DMS79 treated with DMSO at 0.1 percent for 48 hours (cell line): ENCODE measurements at regions not wholly inside any gene's neighbourhood (a gene's known extent, or its start where the extent isn't known, plus 50 kb on each side); places are given as distances from the start of the nearest gene placed in this dataset.

Experiments
- DNase-seq: peaks from one replicate; lab custom pipeline; 2025; lab: John Stamatoyannopoulos, UW

DNA sequence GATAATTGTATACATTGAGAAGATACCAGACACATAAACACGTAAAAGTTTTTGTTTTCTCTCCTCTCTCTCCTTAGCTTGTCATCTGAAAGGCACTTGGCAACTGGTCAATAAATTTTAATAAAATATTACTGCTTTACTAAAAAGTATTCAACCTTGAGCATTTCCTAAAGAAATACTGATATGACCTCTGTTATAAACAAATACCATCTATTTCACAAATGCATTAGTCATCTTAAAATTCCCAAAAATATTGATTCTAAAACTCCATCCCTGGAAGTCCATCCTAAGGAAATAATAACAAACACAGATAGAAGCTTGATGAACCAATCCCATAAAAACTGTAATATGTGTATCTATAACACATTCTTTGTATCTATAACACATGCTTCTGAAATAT is 483.2 kb downstream of the TLR4 start:
- DNase-seq: no peak

GRCh38 chr9:118189615-118190014 is 485.4 kb downstream of the TLR4 start:
- DNase-seq: no peak

- no peak for DNase-seq
These were observed 488.6 kb downstream of the TLR4 start for GRCh38 chr9:118192807-118193206.

GRCh38 chr9:118209343-118209742 is 505.1 kb downstream of the TLR4 start:
- DNase-seq: no peak

DNA sequence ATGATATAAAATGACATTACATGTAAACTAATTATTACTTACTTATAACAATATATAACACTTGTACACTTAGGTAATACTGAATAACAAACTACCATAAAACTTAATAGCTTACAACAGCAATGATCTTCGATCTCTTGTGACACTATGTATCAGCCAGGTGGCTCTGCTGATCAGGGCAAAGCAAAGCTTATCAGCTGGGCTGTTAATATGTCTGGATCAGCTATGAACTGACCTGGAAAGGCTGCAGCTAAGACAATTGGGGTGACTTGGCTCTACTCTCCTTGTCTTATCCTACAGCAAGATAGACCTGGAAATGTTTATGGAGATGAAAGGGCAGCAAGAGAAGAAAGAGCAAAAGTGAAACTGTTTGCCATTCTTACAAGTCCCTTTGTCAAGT is 511.3 kb downstream of the TLR4 start:
- DNase-seq: no peak

DNA sequence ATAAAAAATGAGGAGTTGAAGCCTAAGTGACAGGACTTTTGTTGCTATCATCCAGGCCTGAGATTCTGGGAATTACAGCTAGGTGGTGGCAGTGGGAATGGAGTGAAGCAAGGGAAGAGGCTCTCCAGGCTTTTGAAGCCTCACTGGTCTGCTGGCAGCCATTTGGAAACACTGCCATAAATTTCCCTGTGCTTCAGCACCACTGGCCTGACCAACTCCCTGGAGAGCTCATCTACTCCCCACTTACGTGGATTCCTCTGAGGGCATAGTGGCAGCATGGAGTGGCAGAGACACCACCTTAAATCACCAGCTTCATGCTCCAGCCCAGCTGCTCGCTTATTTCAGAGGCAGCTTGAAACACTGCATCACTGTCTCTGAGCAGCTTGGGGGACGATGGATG is 518.2 kb downstream of the TLR4 start:
- DNase-seq: no peak

- DNase-seq: no peak
These were observed 518.9 kb downstream of the TLR4 start for GRCh38 chr9:118223111-118223510.

- no peak for DNase-seq
These were observed 526.1 kb downstream of the TLR4 start for GRCh38 chr9:118230329-118230728.

DNA sequence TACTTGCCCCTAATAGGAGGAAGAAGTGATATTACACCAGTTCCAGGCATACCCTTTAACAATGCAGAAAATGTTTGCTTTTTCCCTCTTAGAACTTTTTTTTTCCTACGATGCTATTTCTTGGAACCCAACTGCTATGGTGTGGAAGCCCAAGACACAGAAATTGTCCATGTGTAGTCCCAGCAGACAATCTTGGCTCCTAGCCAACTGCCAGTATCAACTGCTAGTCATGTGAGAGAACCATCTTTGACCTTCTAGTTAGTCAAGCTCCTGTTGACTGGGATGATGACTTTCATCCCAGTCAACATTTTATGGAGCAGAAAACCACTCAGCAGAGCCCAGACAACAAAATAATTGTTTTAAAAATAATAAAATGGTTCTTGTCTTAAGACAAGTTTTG is 532.4 kb downstream of the TLR4 start:
- no peak for DNase-seq

DNA sequence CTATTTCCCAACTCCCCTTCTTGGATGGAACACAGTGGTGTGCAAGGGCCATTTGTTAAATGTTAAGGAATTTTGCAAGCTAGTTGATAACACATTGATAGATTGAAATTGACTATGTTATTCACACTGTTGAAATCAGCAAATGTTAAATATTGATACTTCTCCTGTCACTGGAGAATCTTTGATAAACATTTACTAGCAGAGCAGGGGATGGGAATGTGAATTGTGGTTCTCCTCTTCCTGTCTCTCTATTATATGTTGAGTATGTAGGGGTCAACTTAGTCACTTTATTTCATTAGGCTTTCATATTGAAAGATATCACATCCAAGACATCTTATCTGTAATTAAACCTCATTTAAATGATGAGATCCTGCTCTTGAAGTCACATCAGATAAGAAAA is 533.9 kb downstream of the TLR4 start:
- DNase-seq: no peak

DNA sequence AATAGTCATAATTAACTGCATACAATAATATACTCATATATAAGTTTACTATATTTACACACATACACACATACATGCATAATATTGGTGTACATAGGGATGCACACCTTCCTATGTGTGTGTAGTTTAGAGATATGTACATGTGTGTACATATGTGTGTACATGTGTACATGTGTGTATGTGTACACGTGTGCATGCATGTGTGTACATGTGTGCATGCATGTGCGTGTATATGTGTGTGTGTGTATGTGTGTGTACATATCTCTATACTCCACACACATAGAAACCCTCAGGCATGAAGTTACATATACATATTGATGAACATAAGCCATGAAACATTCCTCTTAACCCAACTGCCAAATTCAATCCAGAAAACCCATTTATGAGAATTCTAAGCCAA is 547.8 kb downstream of the TLR4 start:
- DNase-seq: no peak

DNA sequence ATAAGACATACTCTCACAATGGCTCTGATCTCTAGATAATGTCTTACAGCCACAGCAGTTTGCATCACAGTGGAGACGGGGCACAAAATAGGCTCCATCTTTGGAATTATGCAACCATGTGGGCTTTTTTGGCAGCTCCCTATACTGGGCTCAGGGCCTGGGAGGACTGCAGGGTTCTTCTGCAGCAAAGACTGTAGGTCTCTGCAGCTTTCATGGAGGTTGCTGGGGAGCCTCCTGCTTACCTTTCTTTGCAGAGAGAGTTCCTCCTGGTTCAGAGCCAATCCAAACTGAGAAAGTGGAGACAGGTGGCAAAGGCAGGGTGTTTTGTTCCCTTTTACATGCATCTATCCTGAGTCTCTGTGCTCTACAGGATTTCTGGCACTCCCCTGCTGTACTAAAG is 558.0 kb downstream of the TLR4 start:
- no peak for DNase-seq

GRCh38 chr9:118263949-118264348 is 559.7 kb downstream of the TLR4 start:
- DNase-seq: no peak

DNA sequence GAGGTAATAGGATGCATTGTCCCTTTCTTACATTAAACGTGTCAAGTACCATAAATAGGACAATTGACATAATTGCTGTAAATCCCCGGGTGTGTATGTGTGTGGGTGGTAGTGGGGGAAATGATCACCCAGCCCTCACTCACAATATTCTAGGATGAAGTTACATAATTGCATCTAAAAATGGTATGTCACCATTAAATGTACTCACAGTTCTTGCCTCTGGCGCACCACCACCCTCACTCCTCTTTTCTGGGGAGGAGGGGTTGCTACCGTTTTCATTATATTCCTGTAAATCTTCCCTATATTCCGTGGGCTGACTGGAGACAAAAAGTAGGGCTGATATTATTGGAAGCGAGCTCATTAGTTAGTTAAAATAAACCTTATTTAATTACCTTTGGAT is 563.8 kb downstream of the TLR4 start:
- no peak for DNase-seq

- no peak for DNase-seq
These were observed 565.4 kb downstream of the TLR4 start for GRCh38 chr9:118269623-118270022.

GRCh38 chr9:118271331-118271730 is 567.1 kb downstream of the TLR4 start:
- no peak for DNase-seq

GRCh38 chr9:118271936-118272335 is 567.7 kb downstream of the TLR4 start:
- DNase-seq: no peak

GRCh38 chr9:118273048-118273447 is 568.8 kb downstream of the TLR4 start:
- no peak for DNase-seq

GRCh38 chr9:118276784-118277183 is 572.6 kb downstream of the TLR4 start:
- no peak for DNase-seq

DNA sequence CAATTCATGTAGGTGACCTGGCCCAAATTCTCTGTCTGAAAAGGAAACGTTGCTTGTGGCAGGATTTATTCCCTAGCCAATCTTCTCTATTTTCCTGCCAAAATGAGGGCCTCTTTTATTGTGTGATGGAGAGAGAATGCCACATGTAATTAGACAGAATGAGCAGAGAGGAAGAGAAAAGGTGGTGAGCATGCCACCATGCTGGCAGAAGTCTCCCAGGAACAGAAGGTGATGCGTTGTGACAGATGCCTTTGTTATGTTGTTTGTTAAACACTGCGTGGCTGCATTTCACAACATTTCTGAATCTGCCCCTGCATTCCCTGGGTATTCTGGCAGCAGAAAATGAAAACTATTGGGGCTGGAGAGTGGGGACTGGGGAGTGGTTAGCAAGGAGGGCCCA is 577.6 kb downstream of the TLR4 start:
- no peak for DNase-seq

GRCh38 chr9:118283488-118283887 is 579.3 kb downstream of the TLR4 start:
- no peak for DNase-seq

DNA sequence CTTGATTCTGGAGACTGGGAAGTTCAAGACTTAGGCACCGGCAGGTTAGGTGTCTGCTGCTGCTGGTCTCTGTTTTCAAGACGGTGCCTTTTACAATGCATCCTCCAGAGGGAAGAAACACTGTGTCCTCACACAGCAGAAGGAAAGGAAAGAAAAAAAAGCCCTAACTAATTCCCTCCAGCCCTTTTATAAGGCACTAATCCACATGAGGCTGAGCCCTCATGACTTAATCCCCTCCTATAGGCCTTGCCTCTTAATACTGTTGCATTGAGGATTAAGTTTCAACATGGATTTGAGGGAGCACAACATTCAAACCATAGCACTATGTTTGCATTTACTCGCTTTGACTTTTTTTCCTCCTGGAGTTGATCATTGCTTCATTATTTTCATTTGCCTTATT is 585.9 kb downstream of the TLR4 start:
- DNase-seq: no peak

DNA sequence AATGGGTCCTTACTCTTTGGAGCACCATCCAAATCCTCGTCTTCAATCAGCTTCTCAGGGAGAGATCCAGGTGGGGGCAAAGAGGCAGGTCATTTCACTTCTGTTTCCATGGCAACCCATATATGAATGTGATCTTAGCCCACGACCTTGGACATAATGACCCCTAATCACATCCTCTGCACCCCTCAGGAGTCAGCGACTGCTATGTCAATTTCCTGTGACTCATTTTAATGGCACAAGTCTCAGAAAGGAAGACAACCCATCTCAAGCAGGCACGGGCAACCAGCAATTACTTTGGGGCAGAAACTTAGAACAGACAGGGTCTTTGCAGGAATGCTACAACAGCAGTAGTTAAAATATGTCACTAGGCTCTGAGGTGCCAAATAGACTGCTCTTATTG is 591.2 kb downstream of the TLR4 start:
- no peak for DNase-seq

- no peak for DNase-seq
These were observed 598.5 kb downstream of the TLR4 start for GRCh38 chr9:118302721-118303120.

GRCh38 chr9:118303216-118303615 is 599.0 kb downstream of the TLR4 start:
- DNase-seq: no peak
